ENCODE measurements at regions not wholly inside any gene's neighbourhood (a gene's known extent, or its start where the extent isn't known, plus 50 kb on each side); places are given as distances from the start of the nearest gene placed in this dataset.

DNA sequence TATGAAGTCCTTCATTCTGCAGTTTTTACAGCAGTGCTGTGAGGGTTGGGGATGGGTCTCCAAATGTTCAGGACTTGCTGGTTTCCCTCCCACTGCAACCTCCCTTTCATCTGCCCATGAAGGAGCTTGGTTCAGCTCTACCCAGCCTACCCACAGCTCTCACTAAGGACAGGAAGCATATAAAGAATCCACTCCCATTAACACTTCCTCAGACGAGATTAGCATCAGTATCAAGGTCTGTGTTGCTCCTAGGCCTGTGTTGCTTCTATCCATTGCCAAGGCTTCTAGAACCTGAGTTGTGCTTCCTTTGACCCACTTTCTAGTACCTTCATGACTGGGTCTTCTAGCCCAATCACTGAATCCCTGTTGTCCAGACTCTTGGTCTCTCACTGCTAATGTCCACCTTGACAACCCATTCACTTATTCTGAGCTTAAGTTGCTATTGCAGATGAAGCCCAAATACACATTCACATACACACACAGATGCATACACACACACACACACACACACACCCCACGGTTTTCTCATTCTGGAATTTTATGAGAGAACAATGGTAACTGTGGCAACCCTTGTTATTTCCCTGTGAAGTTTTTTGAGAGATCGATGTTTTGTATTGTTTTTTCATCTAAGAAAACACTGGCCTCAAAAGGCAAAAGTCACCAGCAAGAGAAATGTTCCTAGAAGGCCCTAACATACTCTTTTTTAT is 248.1 kb downstream of the MTERF1 start:
- H3K4me2 ChIP-seq (ENCODE audit: low read length) = no peak overlapping the region
- no peak overlapping the region for H3K27ac ChIP-seq (ENCODE audit: low read depth, low read length)
- TF ChIP-seq EZH2phosphoT487 (IDR thresholded peaks at IDR 0.05; ENCODE audit: borderline replicate concordance, low read length) = no peak
- TF ChIP-seq, protein P1, sequence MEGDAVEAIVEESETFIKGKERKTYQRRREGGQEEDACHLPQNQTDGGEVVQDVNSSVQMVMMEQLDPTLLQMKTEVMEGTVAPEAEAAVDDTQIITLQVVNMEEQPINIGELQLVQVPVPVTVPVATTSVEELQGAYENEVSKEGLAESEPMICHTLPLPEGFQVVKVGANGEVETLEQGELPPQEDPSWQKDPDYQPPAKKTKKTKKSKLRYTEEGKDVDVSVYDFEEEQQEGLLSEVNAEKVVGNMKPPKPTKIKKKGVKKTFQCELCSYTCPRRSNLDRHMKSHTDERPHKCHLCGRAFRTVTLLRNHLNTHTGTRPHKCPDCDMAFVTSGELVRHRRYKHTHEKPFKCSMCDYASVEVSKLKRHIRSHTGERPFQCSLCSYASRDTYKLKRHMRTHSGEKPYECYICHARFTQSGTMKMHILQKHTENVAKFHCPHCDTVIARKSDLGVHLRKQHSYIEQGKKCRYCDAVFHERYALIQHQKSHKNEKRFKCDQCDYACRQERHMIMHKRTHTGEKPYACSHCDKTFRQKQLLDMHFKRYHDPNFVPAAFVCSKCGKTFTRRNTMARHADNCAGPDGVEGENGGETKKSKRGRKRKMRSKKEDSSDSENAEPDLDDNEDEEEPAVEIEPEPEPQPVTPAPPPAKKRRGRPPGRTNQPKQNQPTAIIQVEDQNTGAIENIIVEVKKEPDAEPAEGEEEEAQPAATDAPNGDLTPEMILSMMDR (IDR thresholded peaks at IDR 0.05; ENCODE audit: low read depth, low read length, poor library complexity, severe bottlenecking) = no peak
- H3K4me3 ChIP-seq (ENCODE audit: low read length) = no peak overlapping the region
- H3K36me3 ChIP-seq (ENCODE audit: control insufficient read depth, low read length) = no peaks in the 10 kb centered on the region
- H3F3A ChIP-seq (ENCODE audit: control insufficient read depth, insufficient read depth) = no peaks in the 10 kb centered on the region
- H3K27me3 ChIP-seq (ENCODE audit: control insufficient read depth, low read length) = no peaks in the 10 kb centered on the region
- H3K79me2 ChIP-seq (ENCODE audit: control insufficient read depth, low read length) = no peaks in the 10 kb centered on the region
- H3K4me1 ChIP-seq (ENCODE audit: control insufficient read depth, low read length) = no peaks in the 10 kb centered on the region
- no peaks in the 10 kb centered on the region for H4K20me1 ChIP-seq (ENCODE audit: control insufficient read depth, insufficient read depth, low read depth, low read length)
- no peaks in the 10 kb centered on the region for H3K9me3 ChIP-seq (ENCODE audit: control insufficient read depth, insufficient read depth, low read length)
- no peaks in the 10 kb centered on the region for H3K9me2 ChIP-seq (replicated peaks; ENCODE audit: control insufficient read depth, low read length)

DNA sequence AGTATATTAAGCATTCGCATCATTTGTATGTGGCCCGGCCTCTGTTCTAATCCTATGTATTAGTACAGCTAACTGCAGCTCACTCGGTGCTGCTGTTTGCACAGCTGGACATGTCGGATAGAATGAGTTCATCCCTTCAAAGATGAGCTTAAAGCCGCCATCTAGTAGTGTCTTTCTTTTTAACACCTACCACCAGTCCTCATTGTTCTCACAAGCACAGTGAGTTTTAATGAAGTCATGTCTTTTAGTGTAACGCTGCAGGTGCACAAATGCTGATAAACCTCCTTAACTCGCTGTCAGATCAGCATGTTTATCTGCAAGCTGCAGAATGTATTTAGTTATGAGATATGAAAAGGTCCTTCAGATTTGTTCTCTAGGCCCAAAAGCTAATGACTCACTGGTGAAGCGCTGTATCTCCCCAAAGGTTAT is 247.5 kb downstream of the MTERF1 start:
- no peaks in the 10 kb centered on the region for H4K20me1 ChIP-seq (ENCODE audit: control insufficient read depth, insufficient read depth, low read depth, low read length)
- H3K79me2 ChIP-seq (ENCODE audit: control insufficient read depth, low read length) = no peaks in the 10 kb centered on the region
- H3K4me3 ChIP-seq (ENCODE audit: low read length) = no peak overlapping the region
- no peaks in the 10 kb centered on the region for H3K36me3 ChIP-seq (ENCODE audit: control insufficient read depth, low read length)
- TF ChIP-seq, protein P1 (IDR thresholded peaks at IDR 0.05; ENCODE audit: low read depth, low read length, poor library complexity, severe bottlenecking) = no peak
- TF ChIP-seq EZH2phosphoT487 (IDR thresholded peaks at IDR 0.05; ENCODE audit: borderline replicate concordance, low read length) = no peak
- H3K27ac ChIP-seq (ENCODE audit: low read depth, low read length) = no peak overlapping the region
- H3F3A ChIP-seq (ENCODE audit: control insufficient read depth, insufficient read depth) = no peaks in the 10 kb centered on the region
- H3K9me3 ChIP-seq (ENCODE audit: control insufficient read depth, insufficient read depth, low read length) = no peaks in the 10 kb centered on the region
- no peaks in the 10 kb centered on the region for H3K4me1 ChIP-seq (ENCODE audit: control insufficient read depth, low read length)
- H3K27me3 ChIP-seq (ENCODE audit: control insufficient read depth, low read length) = no peaks in the 10 kb centered on the region
- H3K4me2 ChIP-seq (ENCODE audit: low read length) = no peak overlapping the region
- no peaks in the 10 kb centered on the region for H3K9me2 ChIP-seq (replicated peaks; ENCODE audit: control insufficient read depth, low read length)

DNA sequence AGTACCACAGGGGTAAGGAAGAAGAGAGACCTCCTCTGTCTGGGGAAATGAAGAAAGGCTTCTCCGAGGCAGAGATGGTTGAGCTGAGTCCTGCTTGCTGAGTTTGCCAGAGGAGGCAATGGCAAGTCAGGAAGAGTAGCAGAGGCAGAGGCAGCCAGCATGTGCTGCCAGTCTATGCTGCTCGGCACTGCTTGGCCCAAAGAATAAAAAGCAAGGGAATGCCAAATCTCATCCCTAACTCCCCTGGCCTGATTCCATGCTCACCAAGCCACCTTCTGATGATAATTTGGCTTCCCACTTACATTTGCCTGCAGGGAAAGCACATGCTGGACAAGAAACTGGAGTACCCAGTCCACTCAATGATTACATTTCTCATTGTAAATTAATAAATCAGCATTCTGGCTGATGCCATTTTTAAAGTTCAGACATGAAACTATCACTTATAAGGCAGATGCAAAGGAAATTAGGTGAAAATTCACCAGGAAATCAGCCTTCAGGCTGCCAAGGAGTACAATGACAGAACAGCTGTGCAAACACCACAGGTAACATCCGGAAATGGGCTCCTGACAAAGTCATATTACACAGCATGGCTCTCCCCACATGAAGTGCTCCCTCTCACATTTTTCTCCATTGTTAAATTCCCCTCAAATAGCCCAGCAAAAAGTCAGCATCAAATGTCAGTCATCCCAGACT is 245.9 kb downstream of the MTERF1 start:
- H3K27ac ChIP-seq (ENCODE audit: low read depth, low read length) = no peak overlapping the region
- no peaks in the 10 kb centered on the region for H3K79me2 ChIP-seq (ENCODE audit: control insufficient read depth, low read length)
- no peak for TF ChIP-seq EZH2phosphoT487 (IDR thresholded peaks at IDR 0.05; ENCODE audit: borderline replicate concordance, low read length)
- TF ChIP-seq, protein P1 (IDR thresholded peaks at IDR 0.05; ENCODE audit: low read depth, low read length, poor library complexity, severe bottlenecking) = no peak
- H4K20me1 ChIP-seq (ENCODE audit: control insufficient read depth, insufficient read depth, low read depth, low read length) = no peaks in the 10 kb centered on the region
- H3K4me3 ChIP-seq (ENCODE audit: low read length) = no peak overlapping the region
- no peak overlapping the region for H3K4me2 ChIP-seq (ENCODE audit: low read length)
- H3K9me3 ChIP-seq (ENCODE audit: control insufficient read depth, insufficient read depth, low read length) = no peaks in the 10 kb centered on the region
- H3F3A ChIP-seq (ENCODE audit: control insufficient read depth, insufficient read depth) = no peaks in the 10 kb centered on the region
- H3K27me3 ChIP-seq (ENCODE audit: control insufficient read depth, low read length) = no peaks in the 10 kb centered on the region
- H3K36me3 ChIP-seq (ENCODE audit: control insufficient read depth, low read length) = no peaks in the 10 kb centered on the region
- H3K4me1 ChIP-seq (ENCODE audit: control insufficient read depth, low read length) = no peaks in the 10 kb centered on the region
- H3K9me2 ChIP-seq (replicated peaks; ENCODE audit: control insufficient read depth, low read length) = no peaks in the 10 kb centered on the region

Data from DOHH2 (cell line).